HCT116 (cell line): ENCODE measurements at regions not wholly inside any gene's neighbourhood (a gene's known extent, or its start where the extent isn't known, plus 50 kb on each side); places are given as distances from the start of the nearest gene placed in this dataset.

Experiments
- ATAC-seq: fragments of 200-7000 bp; cut with Tn5 transposase; 2 replicates; pipeline ENCODE4 v1.9.1; 2020; ENCODE audit warnings: mild to moderate bottlenecking, moderate library complexity
- BruUV-seq: library from RNA; stranded (reverse); fragments of 400-500 nt; replicated peaks from 2 replicates; lab custom pipeline; 2021; lab: Mats Ljungman, UMichigan
- CTCF ChIA-PET: fragments of 300-600 bp; sonication (Branson Sonifier 250); formaldehyde crosslinking; loops from one replicate; lab custom pipeline; 2021; ENCODE audit warnings: antibody characterized with exemption; lab: Charles Lee
- POLR2A ChIA-PET: fragments of 300-600, 350-600 bp; sonication (Branson Sonifier 250); formaldehyde crosslinking; loops from one replicate; lab custom pipeline; 2021; ENCODE audit warnings: antibody characterized with exemption; lab: Charles Lee
- RAD21 ChIA-PET, 2 experiments: fragments of 300-600 bp; sonication (Branson Sonifier 250); formaldehyde crosslinking; loops; one replicate each; lab custom pipeline; 2023; ENCODE audit warnings: low total read pairs in 2 of 2; ENCODE audit not compliant: uncharacterized antibody in 2 of 2, unreplicated experiment in 2 of 2, low non-redundant PET in 1 of 2; lab: Charles Lee
- DNase-seq: peaks from one replicate; pipeline ENCODE4 v3.0.0-alpha.2; 2010; ENCODE audit warnings: low read depth, low spot score
- H2AFZ ChIP-seq: fragments of 200-600 bp; shearing (Covaris generic), sonication (generic); 2 replicates; pipeline ENCODE4 v1.6.1; 2017; ENCODE audit warnings: low read depth, mixed run types, mixed read lengths, antibody characterized with exemption, low read length; ENCODE audit not compliant: poor library complexity, severe bottlenecking
- H3K27ac ChIP-seq: 2 replicates; pipeline ENCODE4 v1.5.1; 2012; ENCODE audit warnings: low read depth, low read length
- H3K27me3 ChIP-seq: fragments of 200-600 bp; sonication (generic); 2 replicates; pipeline ENCODE4 v1.6.1; 2016; ENCODE audit warnings: mixed run types, low read length, mixed read lengths; ENCODE audit not compliant: insufficient read depth
- H3K36me3 ChIP-seq, 2 experiments: fragments of 200-500 bp in 1 of 2; fragments of 200-600 bp in 1 of 2; sonication (Bioruptor generic) in 1 of 2; sonication (generic) in 1 of 2; 2 replicates each; pipeline versions ENCODE4 v1.5.1 to v1.6.1; 2014 to 2016; ENCODE audit warnings: low read length in 2 of 2, inconsistent platforms in 1 of 2, mixed read lengths in 1 of 2, mixed run types in 1 of 2; ENCODE audit not compliant: insufficient read depth in 2 of 2, control insufficient read depth in 1 of 2
- H3K4me1 ChIP-seq, 2 experiments: fragments of 200-600 bp in 1 of 2; sonication (generic) in 1 of 2; 2 replicates each; pipeline versions ENCODE4 v1.5.1 to v1.6.1; 2012 to 2017; ENCODE audit warnings: low read length in 2 of 2, inconsistent platforms in 1 of 2, mild to moderate bottlenecking in 1 of 2, mixed read lengths in 1 of 2, mixed run types in 1 of 2, moderate library complexity in 1 of 2; ENCODE audit not compliant: insufficient read depth in 2 of 2, control insufficient read depth in 1 of 2
- H3K4me2 ChIP-seq: fragments of 200-600 bp; sonication (generic); 2 replicates; pipeline ENCODE4 v1.6.1; 2017; ENCODE audit warnings: mixed run types, low read length, mixed read lengths
- H3K4me3 ChIP-seq, 2 experiments: fragments of 200-600 bp in 1 of 2; sonication (generic) in 1 of 2; replicated peaks in 1 of 2; 2 replicates each; pipeline ENCODE4 v1.5.1; 2011 to 2016; ENCODE audit warnings: low read length in 2 of 2, control low read depth in 1 of 2, low read depth in 1 of 2, mild to moderate bottlenecking in 1 of 2, mixed read lengths in 1 of 2, mixed run types in 1 of 2
- H3K79me2 ChIP-seq: fragments of 200-600 bp; sonication (generic); 2 replicates; pipeline ENCODE4 v1.6.1; 2017; ENCODE audit warnings: mild to moderate bottlenecking, mixed run types, low read length, moderate library complexity, mixed read lengths; ENCODE audit not compliant: insufficient read depth
- H3K9ac ChIP-seq: fragments of 200-600 bp; sonication (generic); 2 replicates; pipeline ENCODE4 v1.6.1; 2016; ENCODE audit warnings: low read length, mixed read lengths
- H3K9me2 ChIP-seq: fragments of 200-600 bp; sonication (generic), shearing (Covaris generic); 2 replicates; pipeline ENCODE4 v1.6.1; 2017; ENCODE audit warnings: mixed run types, mild to moderate bottlenecking, moderate library complexity; ENCODE audit not compliant: insufficient read depth
- H3K9me3 ChIP-seq, 2 experiments: fragments of 200-500 bp in 1 of 2; fragments of 200-600 bp in 1 of 2; sonication (Bioruptor generic) in 1 of 2; sonication (generic) in 1 of 2; 2 replicates each; pipeline ENCODE4 v1.6.1; 2014 to 2017; ENCODE audit warnings: low read length in 2 of 2, mixed read lengths in 2 of 2, inconsistent platforms in 1 of 2, low read depth in 1 of 2, mild to moderate bottlenecking in 1 of 2, mixed run types in 1 of 2, moderate library complexity in 1 of 2; ENCODE audit not compliant: control insufficient read depth in 1 of 2, insufficient read depth in 1 of 2
- H4K20me1 ChIP-seq: fragments of 200-600 bp; sonication (generic), shearing (Covaris generic); 2 replicates; pipeline ENCODE4 v1.6.1; 2017; ENCODE audit warnings: mixed run types, mild to moderate bottlenecking, moderate library complexity; ENCODE audit not compliant: insufficient read depth
- CEBPB ChIP-seq: IDR thresholded peaks from 2 replicates; pipeline ENCODE4 v1.6.1; 2012; ENCODE audit warnings: low read depth
- ELF1 ChIP-seq: IDR thresholded peaks from 2 replicates; pipeline ENCODE4 v1.6.1; 2012; ENCODE audit warnings: low read depth, borderline replicate concordance
- EZH2phosphoT487 ChIP-seq: fragments of 200-600 bp; IDR thresholded peaks from 2 replicates; pipeline ENCODE4 v1.6.1; 2018; ENCODE audit warnings: antibody characterized with exemption, borderline replicate concordance
- JUND ChIP-seq: IDR thresholded peaks from 2 replicates; pipeline ENCODE4 v1.6.1; 2012
- POLR2A ChIP-seq: IDR thresholded peaks from 2 replicates; pipeline ENCODE4 v1.7.0; 2011; ENCODE audit warnings: borderline replicate concordance; ENCODE audit not compliant: insufficient read depth, insufficient read length; ENCODE audit errors: extremely low read depth
- SIN3A ChIP-seq: IDR thresholded peaks from 2 replicates; pipeline ENCODE4 v1.6.1; 2012; ENCODE audit warnings: low read depth
- intact Hi-C: fragments of 100-400 bp; cut with micrococcal nuclease; formaldehyde crosslinking; loops from 2 replicates; pipeline ENCODE4 v1.10.0; 2022

- no peaks in the 10 kb centered on the region for H3K36me3 ChIP-seq
- no peaks in the 10 kb centered on the region for H3K79me2 ChIP-seq
- POLR2A ChIA-PET: no interaction called here
- no peak overlapping the region for H2AFZ ChIP-seq
- RAD21 ChIA-PET: no interaction called here
- DNase-seq: no peak
- CTCF ChIA-PET: no interaction called here
- intact Hi-C loops: no loop called here
- no peak overlapping the region for H3K27ac ChIP-seq
- H3K9me2 ChIP-seq: no peaks in the 10 kb centered on the region
- H3K4me1 ChIP-seq: no peaks in the 10 kb centered on the region
- peaks cover 27% of the 10 kb centered on the region for H3K27me3 ChIP-seq
- ATAC-seq: no peak
- H3K9me3 ChIP-seq: no peaks in the 10 kb centered on the region
- BruUV-seq: no TSS peak
- no peak overlapping the region for H3K4me3 ChIP-seq
- no peak overlapping the region for H3K9ac ChIP-seq
- no peaks in the 10 kb centered on the region for H4K20me1 ChIP-seq
- TF ChIP-seq JUND (no peak), EZH2phosphoT487 (no peak), SIN3A (no peak)
- H3K4me2 ChIP-seq: no peak overlapping the region
Measured at GRCh38 chr1:177596485-177596884, 373.4 kb downstream of the SEC16B start.

DNA sequence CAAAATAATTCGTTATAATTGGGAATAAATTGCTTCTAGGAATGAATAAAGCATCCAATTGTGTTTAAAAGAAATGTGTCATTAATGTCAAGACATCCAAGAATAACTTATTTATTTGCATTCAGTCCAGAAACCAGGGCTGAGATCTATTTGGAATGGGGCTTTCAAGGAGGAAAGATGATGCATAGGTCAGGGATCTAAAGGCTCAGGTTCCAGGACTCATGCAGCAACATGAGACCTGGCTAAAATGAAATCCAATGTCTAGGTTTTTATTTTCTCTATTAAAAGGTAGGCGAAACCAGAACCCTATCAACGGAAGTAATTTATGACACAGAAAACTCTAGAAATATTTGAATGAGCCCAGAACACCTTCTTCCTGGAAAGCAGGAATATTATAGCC lies 376.8 kb downstream of the SEC16B start:
- Histone ChIP-seq H2AFZ (no peak overlapping the region), H3K36me3 (no peaks in the 10 kb centered on the region), H3K4me1 (no peaks in the 10 kb centered on the region), H3K9me2 (no peaks in the 10 kb centered on the region), H3K79me2 (no peaks in the 10 kb centered on the region), H3K4me2 (no peak overlapping the region), H3K27me3 (peaks cover 38% of the 10 kb centered on the region), H3K4me3 (no peak overlapping the region), H3K9ac (no peak overlapping the region), H4K20me1 (no peaks in the 10 kb centered on the region; the same call in 1 of the 2 replicates), H3K27ac (no peak overlapping the region), H3K9me3 (no peaks in the 10 kb centered on the region)
- BruUV-seq: no TSS peak
- POLR2A ChIA-PET: no interaction called here
- no peak for ATAC-seq
- TF ChIP-seq ELF1 (no peak), SIN3A (no peak), POLR2A (no peak), EZH2phosphoT487 (no peak), CEBPB (no peak)
- no peak for DNase-seq
- CTCF ChIA-PET: no interaction called here
- intact Hi-C loops: no loop called here
- RAD21 ChIA-PET: no interaction called here
